Mesenchymal stem cell (in vitro differentiated cells and primary cell): ENCODE measurements at regions not wholly inside any gene's neighbourhood (a gene's known extent, or its start where the extent isn't known, plus 50 kb on each side); places are given as distances from the start of the nearest gene placed in this dataset.

Experiments
- DNase-seq: peaks from one replicate; pipeline ENCODE4 v3.0.0-alpha.2; 2013
- H2AFZ ChIP-seq: one replicate; pipeline ENCODE4 v1.6.1; 2013; ENCODE audit warnings: low read depth, mild to moderate bottlenecking, control low read depth, inconsistent platforms, low read length, moderate library complexity
- H2AK5ac ChIP-seq: 2 replicates; pipeline ENCODE4 v1.6.1; 2013; ENCODE audit warnings: low read length, moderate library complexity, mild to moderate bottlenecking, inconsistent platforms; ENCODE audit not compliant: severe bottlenecking
- H2BK120ac ChIP-seq: one replicate; pipeline ENCODE4 v1.6.1; 2013; ENCODE audit warnings: low read depth, mild to moderate bottlenecking, inconsistent platforms, low read length, moderate library complexity
- H2BK12ac ChIP-seq, 2 experiments: one replicate each; pipeline ENCODE4 v1.6.1; 2013; ENCODE audit warnings: inconsistent platforms in 2 of 2, low read length in 2 of 2, mild to moderate bottlenecking in 2 of 2, moderate library complexity in 2 of 2, control low read depth in 1 of 2
- H2BK15ac ChIP-seq: one replicate; pipeline ENCODE4 v1.6.1; 2013; ENCODE audit warnings: mild to moderate bottlenecking, low read depth, inconsistent platforms; ENCODE audit not compliant: poor library complexity, severe bottlenecking
- H2BK5ac ChIP-seq: 2 replicates; pipeline ENCODE4 v1.6.1; 2013; ENCODE audit warnings: low read depth, mild to moderate bottlenecking, low read length, control low read depth, inconsistent platforms; ENCODE audit not compliant: poor library complexity, severe bottlenecking
- H3K14ac ChIP-seq, 2 experiments: one replicate each; pipeline ENCODE4 v1.6.1; 2013; ENCODE audit warnings: inconsistent platforms in 2 of 2, low read length in 2 of 2, control low read depth in 1 of 2, mild to moderate bottlenecking in 1 of 2, moderate library complexity in 1 of 2
- H3K18ac ChIP-seq, 2 experiments: one replicate each; pipeline ENCODE4 v1.6.1; 2013; ENCODE audit warnings: inconsistent platforms in 2 of 2, low read length in 2 of 2, control low read depth in 1 of 2, low read depth in 1 of 2, mild to moderate bottlenecking in 1 of 2
- H3K23ac ChIP-seq, 2 experiments: one replicate each; pipeline ENCODE4 v1.6.1; 2013; ENCODE audit warnings: inconsistent platforms in 2 of 2, low read length in 2 of 2, mild to moderate bottlenecking in 2 of 2, moderate library complexity in 2 of 2, control low read depth in 1 of 2
- H3K27ac ChIP-seq: 2 replicates; pipeline ENCODE4 v1.5.1; 2013; ENCODE audit warnings: mild to moderate bottlenecking, moderate library complexity, low read length, control low read depth, inconsistent platforms; ENCODE audit not compliant: poor library complexity, severe bottlenecking
- H3K27me3 ChIP-seq, 2 experiments: 2 replicates each; pipeline versions ENCODE4 v1.6.1 to v1.7.0; 2013; ENCODE audit warnings: low read length in 2 of 2, mild to moderate bottlenecking in 2 of 2, moderate library complexity in 2 of 2, control low read depth in 1 of 2, inconsistent platforms in 1 of 2; ENCODE audit not compliant: control insufficient read depth in 1 of 2, insufficient read depth in 1 of 2
- H3K36me3 ChIP-seq, 2 experiments: 2 replicates each; pipeline versions ENCODE4 v1.6.1 to v1.7.0; 2013; ENCODE audit warnings: low read length in 2 of 2, control low read depth in 1 of 2, inconsistent platforms in 1 of 2, low read depth in 1 of 2, mild to moderate bottlenecking in 1 of 2; ENCODE audit not compliant: insufficient read depth in 2 of 2, control insufficient read depth in 1 of 2
- H3K4ac ChIP-seq, 2 experiments: one replicate each; pipeline ENCODE4 v1.6.1; 2013; ENCODE audit warnings: inconsistent platforms in 2 of 2, low read length in 2 of 2, mild to moderate bottlenecking in 2 of 2, moderate library complexity in 2 of 2, control low read depth in 1 of 2, low read depth in 1 of 2
- H3K4me1 ChIP-seq: 2 replicates; pipeline ENCODE4 v1.6.1; 2013; ENCODE audit warnings: low read depth, low read length, control low read depth; ENCODE audit not compliant: control insufficient read depth, insufficient read depth
- H3K4me2 ChIP-seq: 2 replicates; pipeline ENCODE4 v1.6.1; 2013; ENCODE audit warnings: low read length, mild to moderate bottlenecking, inconsistent platforms; ENCODE audit not compliant: poor library complexity, severe bottlenecking
- H3K4me3 ChIP-seq, 2 experiments: 2 replicates each; pipeline versions ENCODE4 v1.5.1 to v1.7.0; 2013; ENCODE audit warnings: low read length in 2 of 2, mild to moderate bottlenecking in 2 of 2, control low read depth in 1 of 2, low read depth in 1 of 2; ENCODE audit not compliant: insufficient read depth in 1 of 2
- H3K79me1 ChIP-seq: replicated peaks from 2 replicates; pipeline ENCODE4 v1.6.1; 2013; ENCODE audit warnings: mild to moderate bottlenecking, control low read depth, low read length, inconsistent platforms; ENCODE audit not compliant: poor library complexity, severe bottlenecking
- H3K9ac ChIP-seq: 2 replicates; pipeline ENCODE4 v1.7.0; 2013; ENCODE audit warnings: mild to moderate bottlenecking, low read length, moderate library complexity
- H3K9me3 ChIP-seq: 2 replicates; pipeline ENCODE4 v1.7.0; 2013; ENCODE audit warnings: mild to moderate bottlenecking, low read length; ENCODE audit not compliant: control insufficient read depth
- H4K8ac ChIP-seq: one replicate; pipeline ENCODE4 v1.6.1; 2013; ENCODE audit warnings: inconsistent platforms, mild to moderate bottlenecking, low read length, moderate library complexity
- H4K91ac ChIP-seq: one replicate; pipeline ENCODE4 v1.6.1; 2013; ENCODE audit warnings: mild to moderate bottlenecking, low read length, inconsistent platforms
- WGBS: methylation state at CpG from one replicate; pipeline ENCODE4 v1.1.7; 2013; ENCODE audit warnings: mixed read lengths; 5-methylcytosine and 5-hydroxymethylcytosine counted together

DNA sequence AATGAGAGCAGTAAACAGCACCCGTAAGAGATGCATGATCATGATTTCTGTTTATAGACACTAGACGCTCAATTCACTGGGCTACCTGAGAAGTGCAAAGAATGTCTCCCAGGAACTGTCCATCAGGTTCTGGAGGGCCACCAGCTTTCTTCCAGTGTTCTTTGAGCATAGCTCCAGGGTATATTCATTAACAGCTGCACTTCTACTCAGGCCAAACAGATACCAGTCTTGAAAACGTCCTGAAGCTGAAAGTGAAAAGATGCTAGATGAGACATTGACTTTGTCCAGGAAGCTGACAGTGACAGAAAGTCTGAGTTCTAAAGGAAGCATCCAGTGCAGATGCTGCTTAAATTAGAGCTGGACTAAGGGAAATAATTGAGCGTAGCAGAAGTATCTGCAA is 488.7 kb upstream of the TYRP1 start:
- no peak overlapping the region for H2BK12ac ChIP-seq
- no peak overlapping the region for H3K27ac ChIP-seq
- no peak overlapping the region for H3K9ac ChIP-seq
- no peak overlapping the region for H2AK5ac ChIP-seq
- H2BK120ac ChIP-seq = no peak overlapping the region
- no peak overlapping the region for H3K4me2 ChIP-seq
- no peak overlapping the region for H4K91ac ChIP-seq
- WGBS = 63% methylated on average over 3 of the region's 4 CpGs
- H3K36me3 ChIP-seq = no peaks in the 10 kb centered on the region
- H3K18ac ChIP-seq = no peak overlapping the region
- H3K4me1 ChIP-seq = no peaks in the 10 kb centered on the region
- no peak overlapping the region for H4K8ac ChIP-seq
- no peak overlapping the region for H3K4me3 ChIP-seq
- no peak overlapping the region for H3K23ac ChIP-seq
- no peaks in the 10 kb centered on the region for H3K79me1 ChIP-seq
- H3K9me3 ChIP-seq = no peaks in the 10 kb centered on the region
- H2BK15ac ChIP-seq = no peak overlapping the region
- no peak overlapping the region for H3K14ac ChIP-seq
- H3K4ac ChIP-seq = no peak overlapping the region
- no peak overlapping the region for H2BK5ac ChIP-seq
- no peak overlapping the region for H2AFZ ChIP-seq
- no peaks in the 10 kb centered on the region for H3K27me3 ChIP-seq
- no peak for DNase-seq

DNA sequence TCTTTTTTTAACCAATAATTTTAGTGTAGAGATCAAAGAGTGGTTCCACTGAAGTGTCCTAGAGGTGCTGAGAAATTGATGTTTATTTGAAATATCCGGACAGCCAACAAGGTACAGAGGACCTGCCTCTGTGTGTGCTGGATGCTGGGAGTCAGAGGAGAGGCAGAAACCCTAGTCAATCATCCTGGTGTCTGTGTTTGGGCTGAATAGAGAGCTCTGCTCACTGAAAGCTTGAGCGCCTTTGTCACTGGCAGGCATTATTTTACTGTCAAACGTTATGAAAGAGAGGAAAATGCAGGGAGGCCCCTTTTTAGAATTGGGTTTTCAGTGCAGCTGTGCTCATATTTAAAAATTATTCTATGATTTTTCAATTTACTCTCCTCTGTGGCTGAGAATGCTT is 480.3 kb upstream of the TYRP1 start:
- Histone ChIP-seq H2AFZ (no peak overlapping the region), H3K36me3 (no peaks in the 10 kb centered on the region), H3K9me3 (peaks cover 3% of the 10 kb centered on the region), H3K4ac (no peak overlapping the region), H3K27me3 (no peaks in the 10 kb centered on the region), H3K79me1 (no peaks in the 10 kb centered on the region), H2BK15ac (no peak overlapping the region), H3K14ac (no peak overlapping the region), H2BK12ac (no peak overlapping the region), H4K8ac (no peak overlapping the region), H3K4me1 (no peaks in the 10 kb centered on the region), H4K91ac (no peak overlapping the region), H3K27ac (no peak overlapping the region), H2BK120ac (no peak overlapping the region), H3K18ac (no peak overlapping the region), H2AK5ac (no peak overlapping the region), H2BK5ac (no peak overlapping the region), H3K23ac (no peak overlapping the region), H3K9ac (no peak overlapping the region), H3K4me3 (no peak overlapping the region), H3K4me2 (no peak overlapping the region)
- DNase-seq = no peak
- 39% methylated on average over 1 of the region's 3 CpGs for WGBS

DNA sequence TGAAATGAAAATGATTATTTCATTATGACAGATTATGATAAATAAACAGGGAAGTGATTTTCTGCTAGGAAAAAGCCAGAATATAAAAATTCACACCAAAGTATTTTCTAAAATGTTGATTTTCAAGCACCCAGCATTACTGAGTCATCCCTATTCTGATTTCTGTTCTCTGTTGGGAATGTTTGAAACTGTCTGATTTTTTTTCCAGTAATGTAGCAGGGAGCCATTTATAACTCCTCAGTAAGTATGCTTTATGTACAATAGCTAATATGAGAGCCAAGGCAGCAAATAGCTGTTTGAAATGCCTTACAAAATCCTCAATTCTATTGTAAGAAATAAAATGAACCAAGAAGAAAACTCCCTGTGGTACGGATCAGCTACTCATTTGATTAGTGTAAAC is 471.7 kb upstream of the TYRP1 start:
- H2BK120ac ChIP-seq = no peak overlapping the region
- no peaks in the 10 kb centered on the region for H3K4me1 ChIP-seq
- WGBS = no CpG with 5 or more reads among the region's 1 CpG
- no peak overlapping the region for H3K14ac ChIP-seq
- H2AK5ac ChIP-seq = no peak overlapping the region
- no peaks in the 10 kb centered on the region for H3K27me3 ChIP-seq
- H3K23ac ChIP-seq = no peak overlapping the region
- no peak overlapping the region for H2AFZ ChIP-seq
- H4K91ac ChIP-seq = no peak overlapping the region
- no peak overlapping the region for H3K9ac ChIP-seq
- no peak overlapping the region for H3K4me3 ChIP-seq
- no peak overlapping the region for H2BK15ac ChIP-seq
- peaks cover 4% of the 10 kb centered on the region for H3K9me3 ChIP-seq
- no peak overlapping the region for H3K4me2 ChIP-seq
- DNase-seq = no peak
- no peak overlapping the region for H3K18ac ChIP-seq
- no peak overlapping the region for H3K27ac ChIP-seq
- H3K79me1 ChIP-seq = no peaks in the 10 kb centered on the region
- H3K36me3 ChIP-seq = no peaks in the 10 kb centered on the region
- no peak overlapping the region for H3K4ac ChIP-seq
- H2BK12ac ChIP-seq = no peak overlapping the region
- H2BK5ac ChIP-seq = no peak overlapping the region
- no peak overlapping the region for H4K8ac ChIP-seq

DNA sequence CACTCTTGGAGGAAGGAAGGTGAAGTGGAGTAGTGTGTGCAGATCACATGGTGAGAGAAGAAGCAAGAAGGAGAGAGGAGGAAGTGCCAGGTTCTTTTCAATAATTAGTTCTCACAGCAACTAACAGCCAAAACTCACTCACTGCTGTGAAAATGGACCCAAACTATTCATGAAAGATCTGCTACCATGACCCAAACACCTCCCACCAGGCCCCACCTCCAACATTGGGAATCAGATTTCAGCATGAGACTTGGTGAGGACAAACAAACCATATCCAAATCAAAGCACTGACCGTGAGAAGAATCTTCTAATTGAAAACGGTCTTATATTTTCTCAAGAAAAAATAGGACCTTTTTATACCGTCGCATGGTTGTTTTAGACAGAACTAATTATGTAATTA is 468.7 kb upstream of the TYRP1 start:
- Histone ChIP-seq H3K18ac (no peak overlapping the region), H2BK120ac (peak overlapping the region; percentile 19), H2AK5ac (no peak overlapping the region), H4K8ac (no peak overlapping the region), H3K9ac (no peak overlapping the region), H3K14ac (no peak overlapping the region), H3K4me1 (no peaks in the 10 kb centered on the region), H4K91ac (no peak overlapping the region), H3K4me2 (no peak overlapping the region), H3K4me3 (no peak overlapping the region), H3K9me3 (peaks cover 7% of the 10 kb centered on the region), H2BK12ac (no peak overlapping the region), H3K23ac (no peak overlapping the region), H3K79me1 (no peaks in the 10 kb centered on the region), H2BK5ac (no peak overlapping the region), H2AFZ (no peak overlapping the region), H3K27ac (no peak overlapping the region), H3K4ac (no peak overlapping the region), H3K36me3 (no peaks in the 10 kb centered on the region), H3K27me3 (no peaks in the 10 kb centered on the region), H2BK15ac (no peak overlapping the region)
- DNase-seq = no peak
- WGBS = 68% methylated on average over 2 of the region's 4 CpGs
